ELR (cell line): ENCODE measurements at regions not wholly inside any gene's neighbourhood (a gene's known extent, or its start where the extent isn't known, plus 50 kb on each side); places are given as distances from the start of the nearest gene placed in this dataset.

Experiments used
- DNase-seq: peaks from one replicate; pipeline ENCODE4 v3.0.0-alpha.2; 2015; ENCODE audit warnings: low read depth

GRCh38 chr10:36302086-36302485 is 660.0 kb upstream of the FZD8 start:
- DNase-seq = no peak

- DNase-seq = no peak
These were observed 659.4 kb upstream of the FZD8 start for GRCh38 chr10:36301539-36301938.

GRCh38 chr10:36301139-36301538 is 659.0 kb upstream of the FZD8 start:
- no peak for DNase-seq

GRCh38 chr10:36283827-36284226 is 641.7 kb upstream of the FZD8 start:
- no peak for DNase-seq

- no peak for DNase-seq
These were observed 639.8 kb upstream of the FZD8 start for GRCh38 chr10:36281831-36282331.

GRCh38 chr10:36280890-36281499 is 638.9 kb upstream of the FZD8 start:
- peak; percentile 22 for DNase-seq

- DNase-seq = peak; percentile 40
These were observed 638.2 kb upstream of the FZD8 start for GRCh38 chr10:36280321-36280741.

GRCh38 chr10:36278176-36278575 is 636.1 kb upstream of the FZD8 start:
- DNase-seq = no peak

- no peak for DNase-seq
These were observed 635.4 kb upstream of the FZD8 start for GRCh38 chr10:36277459-36277858.

- DNase-seq = no peak
These were observed 629.7 kb upstream of the FZD8 start for GRCh38 chr10:36271627-36272340.

- no peak for DNase-seq
These were observed 627.1 kb upstream of the FZD8 start for GRCh38 chr10:36269222-36269621.

GRCh38 chr10:36266923-36267322 is 624.8 kb upstream of the FZD8 start:
- DNase-seq = no peak

- no peak for DNase-seq
These were observed 623.6 kb upstream of the FZD8 start for GRCh38 chr10:36265741-36266140.

- peak; percentile 8 for DNase-seq
These were observed 621.8 kb upstream of the FZD8 start for GRCh38 chr10:36263871-36264270.

GRCh38 chr10:36256948-36257356 is 614.9 kb upstream of the FZD8 start:
- peak; percentile 30 for DNase-seq

GRCh38 chr10:36256166-36256565 is 614.1 kb upstream of the FZD8 start:
- DNase-seq = no peak

GRCh38 chr10:36254199-36254598 is 612.1 kb upstream of the FZD8 start:
- DNase-seq = peak; percentile 15

GRCh38 chr10:36253731-36254130 is 611.6 kb upstream of the FZD8 start:
- no peak for DNase-seq

- DNase-seq = no peak
These were observed 609.0 kb upstream of the FZD8 start for GRCh38 chr10:36251068-36251467.

- DNase-seq = no peak
These were observed 606.3 kb upstream of the FZD8 start for GRCh38 chr10:36248304-36248981.

- DNase-seq = no peak
These were observed 605.4 kb upstream of the FZD8 start for GRCh38 chr10:36247478-36247877.

GRCh38 chr10:36236931-36237330 is 594.8 kb upstream of the FZD8 start:
- no peak for DNase-seq

- no peak for DNase-seq
These were observed 594.2 kb upstream of the FZD8 start for GRCh38 chr10:36236341-36236740.
